ENCODE measurements at regions not wholly inside any gene's neighbourhood (a gene's known extent, or its start where the extent isn't known, plus 50 kb on each side); places are given as distances from the start of the nearest gene placed in this dataset.
"Not testable (repeated sequence)": the region's sequence is repeated elsewhere in the genome, so short reads cannot be mapped to it uniquely, and the experiment has no call there.

DNA sequence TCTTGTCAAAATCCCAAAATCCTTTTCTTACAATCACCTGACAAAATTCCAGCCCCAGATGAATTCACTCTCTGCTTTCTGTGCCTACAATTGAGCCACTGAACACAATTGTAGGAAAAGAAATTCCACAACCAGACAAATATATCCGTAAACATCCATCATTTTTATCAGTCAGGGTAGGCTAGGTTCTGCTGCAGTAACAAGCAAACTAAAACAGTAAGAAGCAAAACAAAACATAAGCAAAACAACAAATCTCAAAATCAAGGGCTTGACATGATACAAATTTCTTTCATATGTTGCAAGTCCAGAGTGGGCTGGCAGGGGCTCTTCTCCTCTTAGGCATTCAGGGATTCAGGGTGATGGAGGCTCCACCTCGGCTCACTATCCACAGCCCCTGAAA, 114.2 kb upstream of the MAN2A1 start:
- no peak for DNase-seq (ENCODE audit: low read depth, low spot score)

DNA sequence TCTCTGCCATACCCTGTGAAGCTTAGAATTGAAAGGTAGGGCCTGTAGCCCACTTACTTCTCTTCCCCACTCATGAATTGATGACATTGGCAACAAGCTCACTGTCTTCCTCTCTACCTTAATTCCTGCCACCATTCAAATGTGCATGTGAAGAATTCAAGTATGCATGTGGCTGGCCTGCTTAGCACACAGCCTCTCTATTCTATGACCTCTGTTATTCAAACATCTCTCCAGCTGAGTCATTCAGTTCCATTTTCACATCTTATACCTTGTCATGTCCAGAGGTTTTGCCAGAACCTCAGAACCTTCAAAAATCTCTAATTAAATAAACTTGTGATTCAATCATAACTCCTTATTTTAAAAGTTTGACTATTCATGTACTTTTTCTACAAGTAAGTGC, 114.7 kb upstream of the MAN2A1 start:
- no peak for DNase-seq (ENCODE audit: low read depth, low spot score)

DNA sequence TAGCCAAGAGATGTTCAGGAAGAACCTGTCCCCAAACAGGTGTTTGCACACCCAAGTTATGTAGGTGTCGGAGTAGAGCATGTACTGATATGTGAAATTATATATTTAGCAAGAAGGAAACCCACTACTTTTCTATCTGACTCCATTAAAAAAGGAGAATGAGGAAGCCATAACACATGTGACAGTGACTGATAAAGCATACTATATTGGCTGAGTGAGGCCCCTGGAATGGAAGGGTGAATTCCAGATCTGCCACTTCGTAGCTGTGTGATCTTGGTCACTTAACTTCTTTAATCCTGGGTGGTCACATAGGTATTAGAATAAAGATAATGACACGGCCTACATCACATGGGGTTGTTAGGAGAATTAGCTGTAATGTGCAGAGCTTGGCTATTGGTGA, 116.0 kb upstream of the MAN2A1 start:
- DNase-seq (ENCODE audit: low read depth, low spot score): no peak

DNA sequence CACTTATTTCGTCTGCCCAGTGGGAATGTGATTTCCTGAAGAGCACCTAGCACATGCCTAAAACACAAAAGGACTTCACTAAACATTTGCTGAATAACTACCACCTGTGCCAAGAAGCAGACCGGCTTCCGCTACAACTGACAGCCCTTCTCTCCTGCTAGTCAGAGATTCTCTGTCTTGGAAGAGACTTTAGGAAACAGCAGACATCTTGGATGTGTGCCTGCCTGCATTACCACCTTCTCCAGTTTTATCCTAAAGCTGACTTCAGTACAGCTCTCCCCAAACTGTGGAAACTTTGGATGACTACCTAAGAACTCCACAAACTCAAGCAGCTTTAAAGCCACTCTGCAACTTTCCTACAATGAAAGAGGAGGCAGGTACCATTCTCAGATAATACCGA, 116.5 kb upstream of the MAN2A1 start:
- no peak for DNase-seq (ENCODE audit: low read depth, low spot score)

DNA sequence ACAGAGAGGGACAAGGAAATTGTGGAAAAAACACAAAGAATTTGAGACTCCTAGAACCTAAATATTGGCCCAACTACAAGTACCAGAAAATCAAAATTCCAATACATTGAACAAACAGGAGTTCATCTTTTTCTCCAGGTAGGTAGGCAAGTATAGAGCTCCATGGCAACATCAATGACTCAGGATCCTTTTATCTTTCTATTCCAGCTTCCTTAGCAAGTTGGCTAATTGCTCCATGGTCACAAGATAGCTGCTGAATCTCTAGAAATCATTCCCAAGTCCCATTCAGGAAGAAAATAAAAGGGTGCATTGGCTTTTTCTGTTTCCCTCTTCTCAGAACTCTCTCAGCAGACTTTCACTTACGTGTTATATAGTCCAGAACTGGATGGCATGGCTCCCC, 117.9 kb upstream of the MAN2A1 start:
- DNase-seq (ENCODE audit: low read depth, low spot score): no peak

DNA sequence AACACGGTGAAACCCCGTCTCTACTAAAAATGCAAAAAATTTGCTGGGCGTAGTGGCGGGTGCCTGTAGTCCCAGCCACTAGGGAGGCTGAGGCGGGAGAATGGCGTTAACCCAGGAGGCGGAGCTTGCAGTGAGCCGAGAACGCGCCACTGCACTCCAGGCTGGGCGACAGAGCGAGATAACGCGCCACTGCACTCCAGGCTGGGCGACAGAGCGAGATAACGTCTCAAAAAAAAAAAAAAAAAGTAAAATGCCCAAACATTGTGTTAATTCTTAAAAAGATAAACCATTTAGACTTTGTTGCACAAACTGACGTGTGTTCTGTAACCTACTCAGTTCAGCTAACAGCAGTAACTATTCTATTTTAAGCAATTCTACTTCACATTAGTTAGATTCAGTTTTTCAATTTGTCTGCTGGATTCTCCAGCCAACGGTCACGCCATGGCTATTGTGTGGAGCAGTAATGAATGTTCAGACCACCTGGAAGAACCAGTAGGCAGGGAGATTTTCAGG, 119.3 kb upstream of the MAN2A1 start:
- no peak for DNase-seq (ENCODE audit: low read depth, low spot score)

DNA sequence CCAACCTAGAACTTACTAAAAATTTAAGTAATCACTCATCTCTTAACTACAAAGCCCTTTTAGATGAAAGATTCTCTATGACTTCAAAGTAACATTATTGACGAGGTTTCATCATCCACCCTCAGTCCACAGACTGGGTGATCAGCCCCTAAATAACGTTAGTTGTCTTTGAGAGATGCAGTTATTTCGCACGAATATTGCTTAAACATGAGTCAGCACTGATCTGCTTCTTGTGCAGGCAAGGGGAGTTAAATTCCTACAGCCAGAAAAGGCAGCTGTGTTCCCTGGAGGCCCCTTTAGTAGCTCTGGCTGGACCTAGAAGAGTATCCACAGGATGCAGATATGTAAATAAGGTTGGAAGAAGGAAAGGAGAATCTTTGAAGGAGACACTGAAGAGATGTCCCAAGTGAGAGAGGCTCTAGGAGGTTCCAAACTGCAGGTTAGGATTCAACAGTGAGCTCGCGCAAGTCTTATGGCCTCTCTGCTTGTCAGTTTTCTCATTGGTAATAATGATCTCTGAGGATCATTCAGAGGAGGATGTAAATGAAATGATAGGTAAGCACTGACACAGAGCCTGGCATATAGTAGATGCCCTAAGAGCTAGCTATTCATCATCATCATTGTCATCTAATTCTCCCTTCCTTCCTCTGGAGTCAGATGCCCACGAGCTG, 122.2 kb upstream of the MAN2A1 start:
- DNase-seq (ENCODE audit: low read depth, low spot score): peak; percentile 15

DNA sequence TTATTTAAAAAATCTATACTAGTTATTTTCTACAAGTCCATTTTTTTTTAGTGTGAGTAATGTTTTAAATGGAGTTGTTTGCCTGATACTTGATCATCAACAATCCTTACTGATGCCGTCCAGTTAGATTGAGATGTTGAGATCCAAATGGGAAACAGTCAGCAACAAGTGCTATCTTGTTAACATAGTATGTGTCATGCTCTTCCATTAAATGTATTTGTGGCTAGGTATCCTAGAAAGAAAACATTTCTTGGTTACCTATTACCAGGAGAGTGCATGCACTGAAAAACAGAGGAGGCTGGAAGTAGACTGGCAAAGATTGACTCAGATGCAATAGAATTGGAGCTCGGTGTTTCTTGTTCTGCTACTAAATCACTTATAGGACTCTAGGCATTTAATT, 123.4 kb upstream of the MAN2A1 start:
- no peak for DNase-seq (ENCODE audit: low read depth, low spot score)

DNA sequence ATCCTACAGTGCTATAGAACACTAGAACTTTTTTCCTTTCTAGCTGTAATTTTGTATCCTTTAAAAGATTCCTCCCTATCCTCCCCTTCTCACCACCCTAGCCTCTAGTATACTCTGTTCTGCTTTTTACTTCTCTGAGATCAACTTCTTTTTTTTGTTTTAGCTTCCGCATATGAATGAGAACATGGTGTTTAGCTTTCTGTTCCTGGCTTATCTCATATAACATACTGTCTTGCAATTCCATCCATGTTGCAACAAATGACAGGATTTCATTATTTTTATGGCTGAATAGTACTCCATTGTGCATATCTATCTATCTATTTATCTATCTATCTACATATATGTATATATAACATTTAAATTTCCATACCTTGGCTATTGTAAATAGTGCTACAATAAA, 126.0 kb upstream of the MAN2A1 start:
- no peak for DNase-seq (ENCODE audit: low read depth, low spot score)

DNA sequence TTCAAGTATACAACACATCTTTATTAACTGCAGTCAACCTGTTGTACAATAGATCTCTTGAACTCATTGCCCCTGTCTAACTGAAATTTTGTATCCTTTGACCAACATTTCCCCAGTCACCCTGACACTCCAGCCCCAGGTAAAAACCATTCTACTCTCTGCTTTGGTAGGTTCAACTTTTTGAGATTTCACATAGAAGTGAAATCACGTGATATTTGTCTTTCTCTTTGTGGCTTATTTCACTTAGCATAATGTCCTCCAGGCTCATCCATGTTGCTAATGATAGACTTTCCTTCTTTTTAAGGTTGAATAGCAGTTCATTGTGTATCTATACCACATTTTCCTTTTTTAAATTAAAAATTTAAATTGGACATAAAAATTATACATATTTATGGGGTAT, 126.5 kb upstream of the MAN2A1 start:
- DNase-seq (ENCODE audit: low read depth, low spot score): no peak

DNA sequence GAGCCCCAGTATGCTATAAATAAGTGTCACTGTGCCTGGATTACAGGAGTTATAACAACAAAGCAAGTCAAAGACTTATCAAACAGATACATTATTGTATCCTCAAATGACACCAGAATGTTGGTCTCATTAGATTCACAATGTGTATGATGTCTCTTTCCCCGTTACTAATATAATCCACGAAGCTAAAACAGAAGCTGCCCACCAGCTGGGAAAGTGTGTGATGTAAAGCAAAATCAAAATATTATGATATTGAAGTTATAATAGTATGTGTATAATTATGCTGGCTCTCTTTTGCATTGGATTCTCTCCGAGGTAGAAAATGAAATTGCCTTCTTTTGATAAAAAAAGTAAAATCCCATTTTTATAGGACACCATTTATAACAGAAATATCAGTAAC, 127.3 kb upstream of the MAN2A1 start:
- DNase-seq (ENCODE audit: low read depth, low spot score): no peak

DNA sequence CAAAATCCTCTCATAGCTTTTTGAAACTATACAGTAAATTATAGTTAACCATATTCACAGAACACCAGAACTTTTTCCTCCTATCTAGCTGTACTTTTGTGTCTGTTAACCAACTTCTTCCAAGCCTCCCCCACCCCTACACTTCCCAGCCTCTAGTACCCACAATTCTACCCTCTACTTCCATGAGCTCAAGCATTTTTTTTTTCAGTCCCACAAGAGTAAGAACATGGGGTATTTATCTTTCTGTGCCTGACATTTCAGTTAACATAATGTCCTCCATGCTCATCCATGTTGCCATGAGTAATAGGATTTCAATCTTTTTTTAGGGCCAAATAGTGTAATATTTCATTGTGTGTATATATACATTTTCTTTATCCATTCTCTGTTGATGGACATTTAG, 128.3 kb upstream of the MAN2A1 start:
- no peak for DNase-seq (ENCODE audit: low read depth, low spot score)

DNA sequence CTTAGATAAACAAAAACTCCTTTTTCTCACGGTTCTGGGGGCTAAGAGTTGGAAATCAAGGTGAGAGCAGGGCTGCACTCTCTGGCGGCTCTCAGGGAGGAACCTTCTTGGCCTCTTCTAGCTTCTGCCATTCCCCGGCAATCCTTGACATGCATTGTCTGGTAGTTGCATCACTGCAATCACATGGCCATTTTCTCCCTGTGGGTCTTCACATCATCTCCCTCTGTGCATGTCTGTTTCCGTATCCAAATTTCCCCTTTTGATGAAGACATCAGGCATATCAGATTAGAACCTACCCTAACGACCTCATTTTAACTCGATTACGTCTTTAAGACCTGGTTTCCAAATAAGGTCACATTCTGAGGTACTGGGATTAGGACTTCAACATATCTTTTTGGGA, 129.2 kb upstream of the MAN2A1 start:
- no peak for DNase-seq (ENCODE audit: low read depth, low spot score)

DNA sequence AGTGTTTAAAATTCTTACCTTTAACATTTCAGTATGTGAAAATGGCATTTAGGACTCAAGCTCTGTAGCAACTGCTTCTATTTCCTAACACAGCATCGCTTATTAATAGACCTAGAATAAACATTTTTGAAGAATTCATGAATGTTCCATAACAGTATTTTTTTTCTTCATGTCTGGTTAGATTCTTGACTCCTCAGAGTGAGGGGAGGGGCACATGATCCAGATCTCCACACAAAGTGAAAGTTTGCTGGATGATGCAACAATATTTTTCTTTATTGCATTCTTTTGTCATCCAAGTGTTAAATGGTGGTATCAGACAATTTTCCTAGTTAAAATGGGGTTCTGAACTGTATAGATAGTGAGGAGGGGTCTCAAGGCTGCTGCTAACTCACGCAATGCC, 130.8 kb upstream of the MAN2A1 start:
- DNase-seq (ENCODE audit: low read depth, low spot score): no peak

DNA sequence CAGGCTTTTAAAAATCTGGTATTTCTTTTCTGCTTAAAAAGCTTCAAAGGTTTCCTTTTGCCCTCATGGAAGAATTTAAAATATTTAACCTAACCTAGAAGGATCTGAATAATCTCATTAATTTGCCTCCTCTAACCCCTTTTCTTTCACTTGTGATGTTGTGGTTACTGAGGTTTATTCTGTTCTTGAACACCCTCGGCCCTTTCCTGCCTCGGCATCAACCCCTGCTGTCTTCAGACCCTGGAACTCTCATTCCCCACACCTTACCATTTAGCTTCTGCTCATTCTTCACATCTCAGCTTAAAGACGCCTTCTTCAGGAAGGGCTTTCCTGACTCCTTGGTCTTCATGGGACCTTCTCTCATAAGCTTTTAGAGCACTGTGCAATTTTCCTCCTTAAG, 131.4 kb upstream of the MAN2A1 start:
- DNase-seq (ENCODE audit: low read depth, low spot score): no peak

DNA sequence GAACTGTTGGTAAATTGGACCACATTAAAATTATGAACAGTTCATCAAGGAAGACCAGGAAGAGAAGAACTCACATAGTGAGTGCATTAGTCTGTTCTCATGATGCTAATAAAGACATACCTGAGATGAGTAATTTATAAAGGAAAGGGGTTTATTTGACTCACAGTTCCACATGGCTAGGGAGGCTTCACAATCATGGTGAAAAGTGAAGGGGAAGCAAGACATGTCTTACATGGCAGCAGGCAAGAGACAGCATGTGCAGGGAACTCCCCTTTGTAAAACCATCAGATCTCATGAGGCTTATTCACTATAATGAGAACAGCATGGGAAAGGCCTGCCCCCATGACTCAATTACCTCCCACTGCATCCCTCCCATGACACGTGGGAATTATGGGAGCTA, 135.9 kb upstream of the MAN2A1 start:
- DNase-seq (ENCODE audit: low read depth, low spot score): no peak

DNA sequence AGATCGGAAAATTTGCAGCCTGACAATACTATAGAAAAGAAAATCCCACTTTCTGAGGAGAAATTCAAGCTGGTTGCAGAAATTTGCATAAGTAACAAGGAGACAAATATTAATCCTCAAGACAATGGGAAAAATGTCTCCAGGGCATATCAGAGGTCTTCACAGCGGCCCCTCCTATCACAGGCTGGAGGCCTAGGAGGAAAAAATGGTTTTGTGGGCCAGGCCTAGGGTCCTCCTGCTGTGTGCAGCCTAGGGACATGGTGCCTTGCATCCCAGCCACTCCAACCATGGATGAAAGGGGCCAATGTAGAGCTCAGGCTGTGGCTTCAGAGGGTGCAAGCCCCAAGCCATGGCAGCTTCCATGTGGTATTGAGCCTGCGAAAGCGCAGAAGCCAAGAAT, 138.5 kb upstream of the MAN2A1 start:
- not testable (repeated sequence) for DNase-seq (ENCODE audit: low read depth, low spot score)

DNA sequence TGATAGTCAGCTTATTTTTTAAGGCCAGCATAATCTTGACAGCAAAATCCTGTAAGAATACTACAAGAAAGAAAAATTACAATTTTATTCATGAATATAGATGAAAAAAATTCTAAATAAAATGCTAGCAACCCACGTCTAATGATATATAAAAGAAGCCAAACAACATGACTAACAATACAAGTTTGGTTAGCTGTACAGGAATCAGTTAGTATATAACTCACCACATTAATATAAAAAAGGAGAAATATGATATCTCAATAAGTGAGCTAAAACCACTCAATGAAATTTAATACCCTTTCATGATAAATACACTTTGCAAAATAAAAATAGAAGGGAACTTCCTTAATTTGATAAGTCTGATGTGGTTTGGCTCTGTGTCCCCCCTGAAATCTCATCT, 139.7 kb upstream of the MAN2A1 start:
- no peak for DNase-seq (ENCODE audit: low read depth, low spot score)

DNA sequence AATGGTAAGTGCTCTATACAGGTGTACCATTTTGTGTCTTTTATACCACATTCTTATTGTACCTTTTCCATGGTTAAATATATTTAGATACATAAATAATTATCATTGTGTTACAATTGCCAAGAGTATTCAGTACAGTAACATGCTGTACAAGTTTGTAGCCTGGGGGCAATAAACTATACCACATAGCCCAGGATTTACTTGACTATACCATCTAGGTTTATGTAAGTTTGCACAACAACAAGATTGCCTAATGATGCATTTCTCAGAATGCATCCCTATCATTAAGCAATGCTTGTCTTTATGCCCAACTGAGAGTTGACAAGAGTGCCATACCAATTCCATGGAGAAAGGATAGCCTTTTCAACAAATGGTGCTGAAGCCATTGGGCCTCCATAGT, 136.7 kb upstream of the PJA2 start:
- no peak for DNase-seq (ENCODE audit: low read depth, low spot score)

DNA sequence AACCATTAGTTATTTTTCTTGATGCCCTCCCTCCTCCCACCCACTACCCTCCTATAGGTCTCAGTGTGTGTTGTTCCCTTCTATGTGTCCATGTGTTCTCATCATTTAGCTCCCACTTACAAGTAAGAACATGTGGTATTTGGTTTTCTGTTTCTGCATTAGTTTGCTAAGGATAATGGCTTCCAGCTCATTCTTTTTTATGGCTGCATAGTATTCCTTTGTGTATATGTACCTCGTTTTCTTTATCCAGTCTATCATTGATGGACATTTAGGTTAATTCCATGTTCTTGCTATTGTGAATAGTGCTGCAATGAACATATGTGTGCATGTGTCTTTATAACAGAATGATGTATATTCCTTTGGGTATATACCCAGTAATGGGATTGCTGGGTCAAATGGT, 135.1 kb upstream of the PJA2 start:
- not testable (repeated sequence) for DNase-seq (ENCODE audit: low read depth, low spot score)

DNA sequence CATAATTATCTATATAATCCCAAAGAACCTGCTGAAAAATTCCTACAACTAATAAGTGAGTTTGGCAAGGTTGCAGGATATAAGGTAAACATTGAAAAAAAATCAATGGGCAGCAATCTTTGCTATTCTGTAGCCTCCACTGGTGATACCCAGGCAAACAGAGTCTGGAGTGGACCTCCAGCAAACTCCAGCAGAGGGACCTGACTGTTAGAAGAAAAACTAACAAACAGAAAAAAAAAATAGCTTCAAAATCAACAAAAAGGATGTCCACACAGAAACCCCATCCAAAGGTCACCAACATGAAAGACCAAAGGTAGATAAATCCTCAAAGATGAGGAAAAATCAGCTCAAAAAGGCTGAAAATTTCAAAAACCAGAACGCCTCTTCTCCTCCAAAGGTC, 128.9 kb upstream of the PJA2 start:
- DNase-seq (ENCODE audit: low read depth, low spot score): not testable (repeated sequence)

DNA sequence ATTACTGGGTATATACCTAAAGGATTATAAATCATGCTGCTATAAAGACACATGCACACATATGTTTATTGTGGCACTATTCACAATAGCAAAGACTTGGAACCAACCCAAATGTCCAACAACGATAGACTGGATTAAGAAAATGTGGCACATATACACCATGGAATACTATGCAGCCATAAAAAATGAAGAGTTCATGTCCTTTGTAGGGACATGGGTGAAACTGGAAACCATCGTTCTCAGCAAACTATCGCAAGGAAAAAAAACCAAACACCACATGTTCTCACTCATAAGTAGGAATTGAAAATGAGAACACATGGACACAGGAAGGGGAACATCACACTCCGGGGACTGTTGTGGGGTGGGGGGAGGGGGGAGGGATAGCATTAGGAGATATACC, 125.3 kb upstream of the PJA2 start:
- DNase-seq (ENCODE audit: low read depth, low spot score): not testable (repeated sequence)

DNA sequence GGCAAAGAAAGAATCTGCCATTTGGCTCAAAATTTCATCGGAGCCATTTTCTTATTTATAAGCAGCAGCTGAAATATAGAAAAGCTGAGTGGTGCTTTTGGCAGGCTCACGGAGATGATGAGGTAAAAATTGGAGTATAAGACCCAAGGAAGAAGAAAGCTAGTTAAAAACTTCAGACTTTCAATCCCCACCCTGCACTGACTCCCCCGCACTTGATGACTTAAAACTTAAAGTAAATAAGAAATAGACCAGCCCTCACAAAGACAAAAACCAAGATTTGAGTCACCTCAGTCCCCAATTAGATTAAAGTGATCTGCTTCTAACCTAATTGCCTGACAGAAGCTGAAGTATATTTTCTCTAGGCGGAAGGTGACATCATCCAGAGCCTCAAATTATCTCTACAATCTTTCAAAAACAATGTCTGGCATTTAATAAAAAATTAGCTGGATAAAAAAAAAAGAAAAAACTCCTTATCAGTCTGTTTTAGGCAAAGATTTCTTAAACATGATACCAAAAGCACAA, 124.0 kb upstream of the PJA2 start:
- DNase-seq (ENCODE audit: low read depth, low spot score): no peak

Measured in brain pericyte (primary cell).